Esophagus squamous epithelium (tissue), 5 donors: ENCODE measurements at regions not wholly inside any gene's neighbourhood (a gene's known extent, or its start where the extent isn't known, plus 50 kb on each side); places are given as distances from the start of the nearest gene placed in this dataset.

ENCODE experiments used
- DNase-seq: peaks from one replicate; lab custom pipeline; 2025; lab: John Stamatoyannopoulos, UW
- H3K27ac ChIP-seq, 4 donors: fragments of 200-600 bp; sonication (generic); one replicate each; pipeline ENCODE4 v1.5.1; 2016 to 2019; ENCODE audit warnings: mild to moderate bottlenecking in 1 of 4
- H3K27me3 ChIP-seq, 4 donors: fragments of 200-600 bp; sonication (generic); 1 replicate in 3 of 4; 2 replicates in 1 of 4; pipeline versions ENCODE4 v1.5.1 to v1.6.0; 2017 to 2021; ENCODE audit warnings: antibody characterized with exemption in 1 of 4
- H3K36me3 ChIP-seq, 3 donors: fragments of 200-600 bp; sonication (generic); one replicate each; pipeline ENCODE4 v1.5.1; 2016 to 2019
- H3K4me1 ChIP-seq, 3 donors: fragments of 200-600 bp; sonication (generic); one replicate each; pipeline ENCODE4 v1.5.1; 2017 to 2019
- H3K4me3 ChIP-seq, 4 donors: fragments of 200-600 bp; sonication (generic); 1 replicate in 3 of 4; 2 replicates in 1 of 4; pipeline ENCODE4 v1.5.1; 2016 to 2019; ENCODE audit warnings: mild to moderate bottlenecking in 2 of 4, moderate library complexity in 1 of 4
- H3K9me3 ChIP-seq, 3 donors: fragments of 200-600 bp; sonication (generic); one replicate each; pipeline ENCODE4 v1.5.1; 2016 to 2019
- CTCF ChIP-seq, 6 experiments: fragments of 450-650 bp in 4 of 6; fragments of 200-600 bp in 2 of 6; sonication (generic) in 2 of 6; IDR thresholded peaks; one replicate each; pipeline ENCODE4 v1.5.1; 2016 to 2019; ENCODE audit warnings: antibody characterized with exemption in 6 of 6, mild to moderate bottlenecking in 4 of 6, moderate library complexity in 4 of 6
- POLR2A ChIP-seq, 4 donors: fragments of 450-650 bp; IDR thresholded peaks; one replicate each; pipeline ENCODE4 v1.6.1; 2017; ENCODE audit warnings: antibody characterized with exemption in 4 of 4, mild to moderate bottlenecking in 4 of 4, moderate library complexity in 3 of 4
- WGBS, 2 donors: methylation state at CpG; one replicate each; pipeline ENCODE4 v1.1.5; 2018; 5-methylcytosine and 5-hydroxymethylcytosine counted together
- intact Hi-C: fragments of 100-400 bp; cut with DNase I; formaldehyde crosslinking; loops from one replicate; pipeline ENCODE4 v1.15.0; 2022
- donor health status: DM: yes; HTN: yes; CAD: no.

- no peaks in the 10 kb centered on the region for H3K4me1 ChIP-seq
- intact Hi-C loops = no loop called here
- no peaks in the 10 kb centered on the region for H3K36me3 ChIP-seq
- TF ChIP-seq CTCF (IDR thresholded peaks at IDR 0.05) (no peak), POLR2A (IDR thresholded peaks at IDR 0.05) (no peak)
- no peak for DNase-seq
- no peaks in the 10 kb centered on the region for H3K27me3 ChIP-seq
- H3K9me3 ChIP-seq = no peaks in the 10 kb centered on the region
- no peak overlapping the region for H3K4me3 ChIP-seq
- WGBS, 2 donors = 29 to 50% methylated on average over 1 of the region's 1 CpG
- no peak overlapping the region for H3K27ac ChIP-seq
Observed at GRCh38 chr6:67175101-67175500, 1460.0 kb upstream of the ADGRB3 start.

- intact Hi-C loops = no loop called here
- WGBS, 2 donors = 85 to 87% methylated on average over 1 of the region's 1 CpG
- Histone ChIP-seq H3K4me3 (no peak overlapping the region), H3K4me1 (no peaks in the 10 kb centered on the region), H3K27me3 (no peaks in the 10 kb centered on the region), H3K9me3 (peaks cover 0 to 12% (median 0%) of the 10 kb centered on the region in 3 donors), H3K36me3 (no peaks in the 10 kb centered on the region), H3K27ac (no peak overlapping the region)
- DNase-seq = no peak
- TF ChIP-seq CTCF (IDR thresholded peaks at IDR 0.05) = no peak
- no peak for TF ChIP-seq POLR2A (IDR thresholded peaks at IDR 0.05)
Observed at GRCh38 chr6:67165606-67166005, 1458.6 kb upstream of the EYS start.

GRCh38 chr6:67160820-67161219 lies 1453.8 kb upstream of the EYS start:
- no peak overlapping the region for H3K27ac ChIP-seq
- H3K27me3 ChIP-seq = no peaks in the 10 kb centered on the region
- 33% methylated on average over 1 of the region's 1 CpG for WGBS, 2 donors
- H3K9me3 ChIP-seq = peaks cover 0 to 19% (median 0%) of the 10 kb centered on the region in 3 donors
- intact Hi-C loops = no loop called here
- no peak for DNase-seq
- H3K4me3 ChIP-seq = no peak overlapping the region
- no peaks in the 10 kb centered on the region for H3K4me1 ChIP-seq
- no peak for TF ChIP-seq CTCF (IDR thresholded peaks at IDR 0.05)
- TF ChIP-seq POLR2A (IDR thresholded peaks at IDR 0.05) = no peak
- no peaks in the 10 kb centered on the region for H3K36me3 ChIP-seq

- peaks cover 0 to 9% (median 0%) of the 10 kb centered on the region in 3 donors for H3K9me3 ChIP-seq
- H3K36me3 ChIP-seq = no peaks in the 10 kb centered on the region
- DNase-seq = no peak
- H3K27me3 ChIP-seq = no peaks in the 10 kb centered on the region
- intact Hi-C loops = no loop called here
- no peaks in the 10 kb centered on the region for H3K4me1 ChIP-seq
- WGBS, 2 donors = 73 to 74% methylated on average over 4 of the region's 4 CpGs
- no peak for TF ChIP-seq CTCF (IDR thresholded peaks at IDR 0.05)
- H3K4me3 ChIP-seq = no peak overlapping the region
- no peak overlapping the region for H3K27ac ChIP-seq
Observed at GRCh38 chr6:67141005-67141404, 1434.0 kb upstream of the EYS start.

GRCh38 chr6:67133973-67134372 lies 1426.9 kb upstream of the EYS start:
- DNase-seq = no peak
- Histone ChIP-seq H3K27ac (no peak overlapping the region), H3K4me1 (no peaks in the 10 kb centered on the region), H3K27me3 (no peaks in the 10 kb centered on the region), H3K4me3 (no peak overlapping the region), H3K9me3 (peaks cover 0 to 4% (median 0%) of the 10 kb centered on the region in 3 donors), H3K36me3 (no peaks in the 10 kb centered on the region)
- TF ChIP-seq CTCF (IDR thresholded peaks at IDR 0.05) (no peak), POLR2A (IDR thresholded peaks at IDR 0.05) (no peak)
- 79 to 83% methylated on average over 5 of the region's 5 CpGs for WGBS, 2 donors
- intact Hi-C loops = no loop called here
